Aorta (tissue), 5 donors: ENCODE measurements at regions not wholly inside any gene's neighbourhood (a gene's known extent, or its start where the extent isn't known, plus 50 kb on each side); places are given as distances from the start of the nearest gene placed in this dataset.
"Not testable (repeated sequence)": the region's sequence is repeated elsewhere in the genome, so short reads cannot be mapped to it uniquely, and the experiment has no call there.

Source experiments
- ATAC-seq: fragments of 200-7000 bp; cut with Tn5 transposase; one replicate; pipeline ENCODE4 v1.9.1; 2022; ENCODE audit warnings: moderate library complexity; ENCODE audit not compliant: low FRiP score
- DNase-seq, 2 donors: peaks; one replicate each; pipeline ENCODE4 v3.0.0-alpha.2; 2020
- H3K27ac ChIP-seq, 2 donors: one replicate each; pipeline ENCODE4 v1.5.1; 2013; ENCODE audit warnings: low read length in 2 of 2, mild to moderate bottlenecking in 2 of 2, moderate library complexity in 2 of 2, control low read depth in 1 of 2, inconsistent platforms in 1 of 2, low read depth in 1 of 2
- H3K27me3 ChIP-seq, 2 donors: one replicate each; pipeline ENCODE4 v1.6.1; 2013; ENCODE audit warnings: control low read depth in 1 of 2, low read length in 1 of 2, mild to moderate bottlenecking in 1 of 2, moderate library complexity in 1 of 2; ENCODE audit not compliant: insufficient read depth in 2 of 2, control insufficient read depth in 1 of 2
- H3K36me3 ChIP-seq, 2 donors: one replicate each; pipeline ENCODE4 v1.6.1; 2013; ENCODE audit warnings: control low read depth in 1 of 2, low read length in 1 of 2, mild to moderate bottlenecking in 1 of 2; ENCODE audit not compliant: insufficient read depth in 2 of 2, control insufficient read depth in 1 of 2
- H3K4me1 ChIP-seq, 2 donors: one replicate each; pipeline ENCODE4 v1.6.1; 2013; ENCODE audit warnings: low read length in 2 of 2, control low read depth in 1 of 2, mild to moderate bottlenecking in 1 of 2, moderate library complexity in 1 of 2; ENCODE audit not compliant: insufficient read depth in 2 of 2, control insufficient read depth in 1 of 2
- H3K4me3 ChIP-seq, 2 donors: one replicate each; pipeline ENCODE4 v1.5.1; 2013; ENCODE audit warnings: low read length in 2 of 2, control low read depth in 1 of 2, mild to moderate bottlenecking in 1 of 2
- H3K9me3 ChIP-seq: one replicate; pipeline ENCODE4 v1.6.1; 2013; ENCODE audit warnings: mild to moderate bottlenecking, low read length; ENCODE audit not compliant: control insufficient read depth
- WGBS, 2 donors: extraction: QIAGEN DNeasy Blood & Tissue Kit; methylation state at CpG; one replicate each; pipeline ENCODE4 v1.1.7; 2013; 5-methylcytosine and 5-hydroxymethylcytosine counted together
- intact Hi-C, 2 donors: fragments of 100-400 bp; cut with DNase I; formaldehyde crosslinking; loops; one replicate each; pipeline versions ENCODE4 v1.14.2 to v1.15.0; 2022
- donor health status: healthy with polysubstance abuse.
- donor health status: Bipolar disorder and iron deficiency.
- donor health status: DM: no; HTN: no; CAD: no.
- donor health status: DM: no; HTN: no; CAD: no.
- donor health status: DM: yes; HTN: yes; CAD: no.

- H3K36me3 ChIP-seq, DNase-seq, H3K4me1 ChIP-seq, H3K27ac ChIP-seq, H3K9me3 ChIP-seq, H3K4me3 ChIP-seq, H3K27me3 ChIP-seq, ATAC-seq, intact Hi-C loops: not testable (repeated sequence)
- 92 to 95% methylated on average over 24 to 28 of the region's 28 CpGs for WGBS, 2 donors
Measured at GRCh38 chr10:15921423-15921945, 61.2 kb upstream of the MINDY3 start.

GRCh38 chr10:15931376-15931775 is 71.1 kb upstream of the MINDY3 start:
- no peak overlapping the region for H3K4me3 ChIP-seq

GRCh38 chr10:15939543-15939942 is 79.2 kb upstream of the MINDY3 start:
- H3K9me3 ChIP-seq, H3K27ac ChIP-seq, intact Hi-C loops, DNase-seq, H3K4me3 ChIP-seq, H3K36me3 ChIP-seq, H3K27me3 ChIP-seq, ATAC-seq, H3K4me1 ChIP-seq: not testable (repeated sequence)
- WGBS, 2 donors = 55 to 62% methylated on average over 6 of the region's 6 CpGs

More at GRCh38 chr10:15931376-15931775, 71.1 kb upstream of the MINDY3 start:
- no peak overlapping the region for H3K27ac ChIP-seq
- DNase-seq (no peak), ATAC-seq (no peak)
- whole genome bisulfite sequencing, 2 donors = 71 to 72% methylated on average over 5 of the region's 5 CpGs
- no peaks in the 10 kb centered on the region for H3K36me3 ChIP-seq
- intact Hi-C loops = no loop called here
- no peaks in the 10 kb centered on the region for H3K9me3 ChIP-seq
- no peaks in the 10 kb centered on the region for H3K27me3 ChIP-seq
- no peaks in the 10 kb centered on the region for H3K4me1 ChIP-seq

DNA sequence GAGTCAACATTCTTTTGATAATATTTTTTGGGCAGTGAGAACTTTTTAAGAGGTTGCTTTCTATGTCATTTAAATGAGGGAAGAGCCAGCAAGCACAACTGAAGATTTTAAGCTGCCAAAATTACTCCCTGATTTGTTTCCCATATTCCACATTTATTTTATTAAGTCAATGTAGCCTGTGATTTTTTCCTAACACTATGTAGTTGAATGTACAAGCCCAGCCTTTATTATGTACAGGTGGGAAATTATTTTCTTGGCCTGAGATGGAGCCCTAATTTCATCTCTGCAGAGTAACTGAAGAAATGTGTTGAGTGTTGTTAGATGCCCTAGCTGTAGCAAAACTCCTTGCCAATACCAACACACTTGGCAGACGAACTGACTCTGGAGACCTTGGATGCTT is 83.1 kb upstream of the MINDY3 start:
- H3K27ac ChIP-seq = no peak overlapping the region
- intact Hi-C loops = no loop called here
- H3K4me3 ChIP-seq = no peak overlapping the region
- no peaks in the 10 kb centered on the region for H3K4me1 ChIP-seq
- ATAC-seq = no peak
- DNase-seq = no peak
- no peaks in the 10 kb centered on the region for H3K27me3 ChIP-seq
- no peaks in the 10 kb centered on the region for H3K9me3 ChIP-seq
- H3K36me3 ChIP-seq = no peaks in the 10 kb centered on the region
- 11 to 17% methylated on average over 1 of the region's 1 CpG for WGBS, 2 donors

- Histone ChIP-seq H3K27me3 (no peaks in the 10 kb centered on the region), H3K9me3 (no peaks in the 10 kb centered on the region), H3K27ac (no peak overlapping the region), H3K4me1 (no peaks in the 10 kb centered on the region), H3K4me3 (no peak overlapping the region), H3K36me3 (no peaks in the 10 kb centered on the region)
- ATAC-seq (no peak), DNase-seq (no peak)
- 80 to 82% methylated on average over 4 of the region's 4 CpGs for WGBS, 2 donors
- intact Hi-C loops = no loop called here
Measured at GRCh38 chr10:15954188-15954587, 93.9 kb upstream of the MINDY3 start.

DNA sequence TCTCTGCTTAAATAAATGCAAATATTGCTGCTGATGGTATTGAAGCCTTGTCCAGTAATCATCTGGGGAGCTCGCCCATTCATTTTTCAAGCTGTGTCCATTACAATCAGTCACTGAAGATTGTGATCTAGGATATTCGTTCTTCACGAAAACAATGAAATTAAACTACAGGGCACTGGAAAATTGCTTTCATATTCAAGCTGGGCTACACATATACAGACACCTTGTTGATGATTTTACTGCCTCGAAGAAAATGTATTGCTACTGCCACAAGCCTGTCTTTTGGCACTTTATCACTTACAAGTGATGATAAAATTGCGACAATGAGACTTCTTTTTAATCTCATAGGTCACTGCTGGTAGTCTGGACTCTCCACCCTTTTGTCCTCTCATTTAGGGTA is 100.0 kb upstream of the MINDY3 start:
- Histone ChIP-seq H3K4me3 (no peak overlapping the region), H3K27me3 (no peaks in the 10 kb centered on the region), H3K27ac (no peak overlapping the region), H3K4me1 (no peaks in the 10 kb centered on the region), H3K9me3 (no peaks in the 10 kb centered on the region), H3K36me3 (no peaks in the 10 kb centered on the region)
- intact Hi-C loops = no loop called here
- 44 to 50% methylated on average over 5 of the region's 5 CpGs for WGBS, 2 donors
- no peak for ATAC-seq
- no peak for DNase-seq

DNA sequence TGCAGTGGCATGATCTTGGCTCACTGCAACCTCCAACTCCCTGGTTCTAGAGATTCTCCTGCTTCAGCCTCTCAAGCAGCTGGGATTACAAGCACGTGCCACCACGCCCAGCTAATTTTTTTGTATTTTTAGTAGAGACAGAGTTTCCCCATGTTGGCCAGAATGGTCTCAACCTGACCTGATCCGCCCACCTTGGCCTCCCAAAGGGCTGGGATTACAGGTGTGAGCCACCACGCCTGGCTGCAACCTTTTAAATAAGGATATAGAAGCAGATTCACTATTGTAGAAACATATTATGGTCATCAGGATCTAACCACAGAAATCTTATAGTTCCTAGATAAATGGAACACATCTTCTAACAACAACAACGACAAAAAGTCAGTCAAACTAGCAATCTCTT is 112.4 kb upstream of the MINDY3 start:
- ATAC-seq, H3K4me1 ChIP-seq, H3K4me3 ChIP-seq, H3K9me3 ChIP-seq, H3K36me3 ChIP-seq, intact Hi-C loops, DNase-seq, H3K27me3 ChIP-seq, H3K27ac ChIP-seq: not testable (repeated sequence)
- WGBS, 2 donors = 85% methylated on average over 5 of the region's 5 CpGs

DNA sequence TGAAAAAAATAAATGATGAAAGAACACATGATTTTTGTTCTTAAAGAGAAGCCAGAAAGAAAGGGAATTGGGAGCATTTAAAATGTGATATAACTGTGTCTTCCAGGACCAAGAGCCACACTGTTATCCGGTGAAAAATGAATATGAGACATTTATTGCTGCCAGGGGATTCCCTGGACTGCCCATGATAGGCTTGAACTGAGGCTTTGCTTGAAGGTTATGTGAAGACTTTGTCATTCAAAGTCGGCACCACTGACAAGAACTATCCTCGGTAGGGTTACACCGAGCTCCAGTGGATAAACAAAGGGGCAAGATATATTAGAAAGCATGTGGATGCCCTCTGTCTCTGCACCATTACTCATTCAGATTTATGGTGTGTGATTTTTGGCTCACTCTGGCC is 125.4 kb upstream of the MINDY3 start:
- intact Hi-C loops = no loop called here
- Histone ChIP-seq H3K4me1 (no peaks in the 10 kb centered on the region), H3K9me3 (no peaks in the 10 kb centered on the region), H3K36me3 (no peaks in the 10 kb centered on the region), H3K27ac (no peak overlapping the region), H3K4me3 (no peak overlapping the region), H3K27me3 (no peaks in the 10 kb centered on the region)
- DNase-seq = no peak
- no peak for ATAC-seq
- WGBS, 2 donors = 4 to 26% methylated on average over 4 of the region's 4 CpGs

DNA sequence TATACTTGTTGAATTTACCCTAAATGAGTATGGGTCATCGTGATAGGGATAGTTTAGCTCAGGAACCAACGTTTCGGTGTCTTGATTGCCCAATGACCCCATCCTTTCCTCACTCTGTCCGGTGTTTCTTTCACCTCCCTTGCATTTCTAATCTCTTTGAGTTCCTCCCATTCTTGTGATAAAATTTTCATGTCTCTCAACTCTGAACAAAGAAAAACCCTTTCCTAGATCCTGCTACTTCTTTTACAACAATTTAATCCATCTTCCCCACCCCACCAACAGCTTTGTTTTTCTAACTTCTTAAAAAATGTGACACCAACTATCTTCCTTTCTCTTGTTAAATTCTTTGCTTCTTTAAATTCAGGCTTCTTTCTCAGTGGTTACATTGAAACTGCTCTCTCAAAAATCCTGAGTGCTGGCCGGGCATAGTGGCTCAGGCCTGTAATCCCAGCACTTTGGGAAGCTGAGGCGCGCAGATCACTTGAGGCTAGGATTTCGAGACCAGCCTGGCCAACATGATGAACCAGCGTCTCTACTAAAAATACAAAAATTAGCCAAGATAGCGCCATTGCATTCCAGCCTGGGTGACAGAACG is 130.3 kb upstream of the MINDY3 start:
- Histone ChIP-seq H3K27ac (no peak overlapping the region), H3K36me3 (no peaks in the 10 kb centered on the region), H3K4me3 (no peak overlapping the region), H3K27me3 (no peaks in the 10 kb centered on the region), H3K4me1 (no peaks in the 10 kb centered on the region), H3K9me3 (no peaks in the 10 kb centered on the region)
- intact Hi-C loops = no loop called here
- ATAC-seq (no peak), DNase-seq (no peak)
- WGBS, 2 donors = 74 to 75% methylated on average over 11 of the region's 11 CpGs
